Neutrophil (primary cell): ENCODE measurements at regions not wholly inside any gene's neighbourhood (a gene's known extent, or its start where the extent isn't known, plus 50 kb on each side); places are given as distances from the start of the nearest gene placed in this dataset.

Source experiments
- H3K27ac ChIP-seq: fragments of 200-600 bp; sonication (generic); 2 replicates; pipeline ENCODE4 v1.5.1; 2016; ENCODE audit warnings: mild to moderate bottlenecking, moderate library complexity
- H3K27me3 ChIP-seq: fragments of 200-600 bp; sonication (generic); 2 replicates; pipeline ENCODE4 v1.6.0; 2016; ENCODE audit warnings: mild to moderate bottlenecking
- H3K36me3 ChIP-seq: fragments of 200-600 bp; sonication (generic); 2 replicates; pipeline ENCODE4 v1.5.1; 2017
- H3K4me1 ChIP-seq, 2 experiments: fragments of 200-600 bp in 1 of 2; sonication (generic) in 1 of 2; 1 replicate in 1 of 2; 2 replicates in 1 of 2; pipeline versions ENCODE4 v1.5.1 to v1.6.1; 2013 to 2016; ENCODE audit warnings: low read depth in 1 of 2, low read length in 1 of 2, mild to moderate bottlenecking in 1 of 2, moderate library complexity in 1 of 2; ENCODE audit not compliant: control insufficient read depth in 1 of 2, insufficient read depth in 1 of 2
- H3K4me3 ChIP-seq, 2 experiments: fragments of 200-600 bp in 1 of 2; sonication (generic) in 1 of 2; 1 replicate in 1 of 2; 2 replicates in 1 of 2; pipeline ENCODE4 v1.5.1; 2013 to 2016; ENCODE audit warnings: low read depth in 1 of 2, low read length in 1 of 2, mild to moderate bottlenecking in 1 of 2, moderate library complexity in 1 of 2
- H3K9me3 ChIP-seq: fragments of 200-600 bp; sonication (generic); 2 replicates; pipeline ENCODE4 v1.5.1; 2016
- CTCF ChIP-seq: fragments of 200-600 bp; sonication (generic); IDR thresholded peaks from 2 replicates; pipeline ENCODE4 v1.5.1; 2016; ENCODE audit warnings: antibody characterized with exemption

DNA sequence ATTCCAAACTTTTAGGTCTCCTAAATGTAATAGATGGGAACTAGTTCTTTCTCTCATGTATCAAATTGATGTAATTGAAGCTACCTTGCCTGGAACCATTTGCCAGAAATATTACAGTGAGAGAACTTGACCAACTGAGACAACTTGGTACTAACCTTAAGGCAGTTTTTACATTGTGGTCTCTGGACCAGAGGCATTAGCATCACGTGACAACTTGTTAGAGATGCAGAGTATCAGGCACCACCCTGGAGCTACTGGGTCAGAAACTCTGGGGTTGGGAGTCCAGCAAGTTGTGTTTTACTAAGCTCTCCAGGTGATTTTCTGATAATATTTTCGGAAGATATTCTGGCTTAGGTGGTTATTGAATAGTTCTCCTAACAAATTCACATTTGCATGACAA is 982.1 kb upstream of the SLC35B3 start:
- Histone ChIP-seq H3K27me3 (no peaks in the 10 kb centered on the region), H3K27ac (no peak overlapping the region), H3K4me3 (no peak overlapping the region), H3K9me3 (no peaks in the 10 kb centered on the region), H3K4me1 (no peaks in the 10 kb centered on the region), H3K36me3 (no peaks in the 10 kb centered on the region)
- no peak for TF ChIP-seq CTCF

DNA sequence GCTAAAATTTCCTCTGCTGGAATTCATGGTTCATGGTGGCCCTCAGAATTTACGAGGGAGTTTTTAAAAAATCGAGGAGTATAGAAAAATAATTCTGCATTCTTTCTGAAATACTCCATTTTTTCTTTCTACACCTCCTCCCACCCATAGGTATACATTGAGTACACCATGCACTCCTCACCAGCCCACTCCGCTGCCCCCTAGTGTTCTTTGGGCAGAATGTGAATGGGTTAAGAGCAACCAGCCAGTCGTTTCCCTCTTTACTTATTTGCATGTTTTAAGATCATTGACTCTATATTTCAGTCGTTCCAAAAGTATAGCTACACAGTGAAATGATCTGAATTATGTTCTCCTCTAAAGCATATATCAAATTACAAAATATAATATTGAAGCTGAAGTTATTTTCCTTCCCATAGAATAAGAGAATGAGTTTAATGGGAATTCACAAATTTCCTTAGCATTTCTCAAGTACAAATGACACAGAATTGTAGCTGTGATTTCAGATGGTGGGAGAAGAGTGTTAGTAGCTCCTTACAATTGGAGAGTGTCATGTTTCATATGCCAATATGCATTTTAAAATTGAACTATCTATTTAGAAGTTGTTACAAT is 977.7 kb upstream of the SLC35B3 start:
- no peaks in the 10 kb centered on the region for H3K9me3 ChIP-seq
- no peaks in the 10 kb centered on the region for H3K36me3 ChIP-seq
- H3K27me3 ChIP-seq: no peaks in the 10 kb centered on the region
- H3K4me1 ChIP-seq: no peaks in the 10 kb centered on the region
- no peak overlapping the region for H3K27ac ChIP-seq
- TF ChIP-seq CTCF: no peak
- H3K4me3 ChIP-seq: no peak overlapping the region

GRCh38 chr6:9409126-9409525 is 973.8 kb upstream of the SLC35B3 start:
- Histone ChIP-seq H3K4me1 (no peaks in the 10 kb centered on the region), H3K4me3 (no peak overlapping the region), H3K36me3 (no peaks in the 10 kb centered on the region), H3K9me3 (no peaks in the 10 kb centered on the region), H3K27me3 (no peaks in the 10 kb centered on the region), H3K27ac (no peak overlapping the region)
- no peak for TF ChIP-seq CTCF

DNA sequence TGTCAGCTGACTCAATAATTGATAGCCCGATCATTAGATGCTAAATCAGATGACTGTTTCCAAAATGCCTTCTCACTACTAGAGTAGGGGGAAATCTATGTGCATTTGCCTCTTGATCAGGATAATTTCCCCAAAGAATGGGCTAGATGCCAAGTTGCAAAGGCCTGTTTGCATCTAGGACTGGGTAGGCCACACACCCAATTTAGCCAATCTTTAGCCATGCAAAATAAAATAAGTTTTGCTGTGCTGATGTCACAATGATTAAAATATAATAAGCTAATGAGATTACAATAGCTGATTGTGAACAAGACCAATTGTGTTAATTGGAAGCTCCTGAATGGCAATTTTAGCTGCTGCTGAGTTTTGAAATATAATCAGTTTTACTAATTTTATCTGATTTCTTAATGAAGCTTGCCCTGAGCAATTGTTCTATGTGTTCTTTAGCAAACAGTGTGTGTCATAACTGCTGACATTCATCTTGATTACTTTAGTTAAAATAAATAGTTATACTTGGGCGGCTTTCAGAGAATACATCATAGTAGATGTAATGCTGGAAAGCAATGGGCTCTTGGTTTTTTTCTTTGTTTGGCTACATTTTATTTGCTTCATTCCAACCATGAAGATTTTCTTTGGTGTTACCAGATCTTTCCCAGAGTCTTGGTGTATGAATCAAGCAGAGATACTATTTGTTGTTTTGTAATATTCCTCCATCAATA is 973.2 kb upstream of the SLC35B3 start:
- Histone ChIP-seq H3K4me3 (no peak overlapping the region), H3K27me3 (no peaks in the 10 kb centered on the region), H3K4me1 (no peaks in the 10 kb centered on the region), H3K9me3 (no peaks in the 10 kb centered on the region), H3K27ac (no peak overlapping the region), H3K36me3 (no peaks in the 10 kb centered on the region)
- TF ChIP-seq CTCF: no peak

- Histone ChIP-seq H3K4me1 (no peaks in the 10 kb centered on the region), H3K36me3 (no peaks in the 10 kb centered on the region), H3K27me3 (no peaks in the 10 kb centered on the region), H3K4me3 (no peak overlapping the region), H3K9me3 (no peaks in the 10 kb centered on the region), H3K27ac (no peak overlapping the region)
- TF ChIP-seq CTCF: no peak
These were observed 970.5 kb upstream of the SLC35B3 start for GRCh38 chr6:9405825-9406224.
